Mesothelial cell of epicardium (in vitro differentiated cells): ENCODE measurements at regions not wholly inside any gene's neighbourhood (a gene's known extent, or its start where the extent isn't known, plus 50 kb on each side); places are given as distances from the start of the nearest gene placed in this dataset.

Experiments used
- DNase-seq, 2 experiments: peaks; one replicate each; pipeline ENCODE4 v3.0.0; 2021; ENCODE audit warnings: low spot score in 2 of 2; ENCODE audit not compliant: unreplicated experiment in 2 of 2
- H3K27ac Mint-ChIP-seq: 2 replicates; pipeline ENCODE4 v1.8.0; 2021; ENCODE audit warnings: mixed read lengths
- H3K27me3 Mint-ChIP-seq: 2 replicates; pipeline ENCODE4 v1.8.0; 2021; ENCODE audit warnings: low read depth, mixed read lengths
- H3K36me3 Mint-ChIP-seq: 2 replicates; pipeline ENCODE4 v1.8.0; 2021; ENCODE audit warnings: mixed read lengths
- H3K4me1 Mint-ChIP-seq: 2 replicates; pipeline ENCODE4 v1.8.0; 2021; ENCODE audit warnings: mixed read lengths
- H3K4me3 Mint-ChIP-seq: 2 replicates; pipeline ENCODE4 v1.8.0; 2021; ENCODE audit warnings: mild to moderate bottlenecking, moderate library complexity, mixed read lengths
- H3K9me3 Mint-ChIP-seq: 2 replicates; pipeline ENCODE4 v1.8.0; 2021; ENCODE audit warnings: mixed read lengths
- CTCF ChIP-seq: fragments of 200-600 bp; sonication (generic); IDR thresholded peaks from one replicate; pipeline ENCODE4 v1.5.0; 2021; ENCODE audit warnings: antibody characterized with exemption; ENCODE audit not compliant: unreplicated experiment

GRCh38 chr13:97110936-97111335, 111.2 kb upstream of the MBNL2 start:
- Mint-ChIP-seq H3K27me3 (no peaks in the 10 kb centered on the region), H3K27ac (no peak overlapping the region), H3K4me1 (peaks cover 65% of the 10 kb centered on the region), H3K36me3 (no peaks in the 10 kb centered on the region), H3K4me3 (no peak overlapping the region), H3K9me3 (no peaks in the 10 kb centered on the region)
- no peak for TF ChIP-seq CTCF
- DNase-seq = no peak

- Mint-ChIP-seq H3K4me1 (peaks cover 72% of the 10 kb centered on the region), H3K36me3 (no peaks in the 10 kb centered on the region), H3K4me3 (no peak overlapping the region), H3K9me3 (no peaks in the 10 kb centered on the region), H3K27ac (peak overlapping the region; percentile 18), H3K27me3 (no peaks in the 10 kb centered on the region)
- DNase-seq = no peak
- no peak for TF ChIP-seq CTCF
Measured at GRCh38 chr13:97111756-97112155, 110.4 kb upstream of the MBNL2 start.

- no peak overlapping the region for H3K4me3 Mint-ChIP-seq
- H3K4me1 Mint-ChIP-seq = peaks cover 78% of the 10 kb centered on the region
- TF ChIP-seq CTCF = no peak
- no peaks in the 10 kb centered on the region for H3K36me3 Mint-ChIP-seq
- H3K27ac Mint-ChIP-seq = peak overlapping the region; percentile 18
- DNase-seq = no peak
- no peaks in the 10 kb centered on the region for H3K9me3 Mint-ChIP-seq
- no peaks in the 10 kb centered on the region for H3K27me3 Mint-ChIP-seq
Measured at GRCh38 chr13:97112446-97113152, 109.5 kb upstream of the MBNL2 start.

- Mint-ChIP-seq H3K27me3 (no peaks in the 10 kb centered on the region), H3K36me3 (no peaks in the 10 kb centered on the region), H3K4me1 (peaks cover 78% of the 10 kb centered on the region), H3K9me3 (no peaks in the 10 kb centered on the region), H3K4me3 (no peak overlapping the region), H3K27ac (peak overlapping the region; percentile 74)
- no peak for TF ChIP-seq CTCF
- DNase-seq = no peak
Measured at GRCh38 chr13:97113231-97114001, 108.7 kb upstream of the MBNL2 start.

GRCh38 chr13:97114651-97115050, 107.5 kb upstream of the MBNL2 start:
- Mint-ChIP-seq H3K27ac (peak overlapping the region; percentile 89), H3K4me1 (peaks cover 67% of the 10 kb centered on the region), H3K27me3 (no peaks in the 10 kb centered on the region), H3K36me3 (no peaks in the 10 kb centered on the region), H3K9me3 (no peaks in the 10 kb centered on the region), H3K4me3 (no peak overlapping the region)
- no peak for TF ChIP-seq CTCF
- DNase-seq = no peak
